Muscle layer of colon (tissue), 2 donors: ENCODE measurements at regions not wholly inside any gene's neighbourhood (a gene's known extent, or its start where the extent isn't known, plus 50 kb on each side); places are given as distances from the start of the nearest gene placed in this dataset.

Experiments used
- H3K27ac ChIP-seq: one replicate; pipeline ENCODE4 v1.7.0; 2013; ENCODE audit warnings: low read depth, mild to moderate bottlenecking, low read length, moderate library complexity
- H3K27me3 ChIP-seq, 2 donors: one replicate each; pipeline ENCODE4 v1.7.0; 2013; ENCODE audit warnings: low read length in 2 of 2, mild to moderate bottlenecking in 2 of 2; ENCODE audit not compliant: insufficient read depth in 2 of 2, control insufficient read depth in 1 of 2
- H3K36me3 ChIP-seq: one replicate; pipeline ENCODE4 v1.7.0; 2013; ENCODE audit warnings: mild to moderate bottlenecking, low read length; ENCODE audit not compliant: insufficient read depth
- H3K4me1 ChIP-seq: one replicate; pipeline ENCODE4 v1.7.0; 2013; ENCODE audit warnings: mild to moderate bottlenecking, low read length; ENCODE audit not compliant: insufficient read depth
- H3K4me3 ChIP-seq, 2 donors: one replicate each; pipeline ENCODE4 v1.7.0; 2013; ENCODE audit warnings: low read length in 2 of 2, low read depth in 1 of 2, mild to moderate bottlenecking in 1 of 2, moderate library complexity in 1 of 2
- H3K9ac ChIP-seq: one replicate; pipeline ENCODE4 v1.7.0; 2013; ENCODE audit warnings: low read length
- H3K9me3 ChIP-seq: one replicate; pipeline ENCODE4 v1.7.0; 2013; ENCODE audit warnings: mild to moderate bottlenecking, low read length
- donor health status: abdominal sarcoma.
- donor health status: Adenocarcinoma of cecum.

GRCh38 chr6:15796130-15796771 is 133.4 kb upstream of the DTNBP1 start:
- H3K4me3 ChIP-seq, result no peak overlapping the region
- H3K9ac ChIP-seq, result no peak overlapping the region
- no peaks in the 10 kb centered on the region for H3K36me3 ChIP-seq
- H3K27ac ChIP-seq, result no peak overlapping the region
- no peaks in the 10 kb centered on the region for H3K4me1 ChIP-seq
- no peaks in the 10 kb centered on the region for H3K27me3 ChIP-seq
- H3K9me3 ChIP-seq, result no peaks in the 10 kb centered on the region

GRCh38 chr6:15793826-15794225 is 131.0 kb upstream of the DTNBP1 start:
- no peaks in the 10 kb centered on the region for H3K36me3 ChIP-seq

DNA sequence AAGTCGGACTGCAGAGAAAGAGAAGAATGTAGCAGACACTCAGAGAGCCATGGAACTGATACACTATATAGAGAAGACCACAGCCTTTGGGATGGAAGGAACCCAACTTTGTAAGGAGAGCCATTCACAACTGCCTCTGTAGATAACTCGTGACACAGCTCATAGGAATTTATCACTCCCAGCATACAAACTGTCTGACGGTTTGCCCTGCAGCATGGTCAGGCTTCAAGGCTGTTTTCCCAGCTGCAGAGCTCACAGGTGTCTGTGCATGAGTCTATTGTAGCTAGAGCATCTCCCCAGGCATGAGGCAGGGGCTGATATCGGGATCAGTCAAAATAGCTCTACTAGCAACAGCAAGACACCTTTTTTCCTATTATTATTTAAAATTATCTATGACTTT is 130.5 kb upstream of the DTNBP1 start:
- Histone ChIP-seq H3K9ac (no peak overlapping the region), H3K9me3 (no peaks in the 10 kb centered on the region), H3K27me3 (no peaks in the 10 kb centered on the region), H3K36me3 (no peaks in the 10 kb centered on the region), H3K4me1 (no peaks in the 10 kb centered on the region), H3K27ac (no peak overlapping the region), H3K4me3 (no peak overlapping the region)

More at GRCh38 chr6:15793826-15794225, 131.0 kb upstream of the DTNBP1 start:
- no peaks in the 10 kb centered on the region for H3K27me3 ChIP-seq
- H3K9ac ChIP-seq, result no peak overlapping the region
- H3K9me3 ChIP-seq, result no peaks in the 10 kb centered on the region
- H3K4me3 ChIP-seq, result no peak overlapping the region
- no peak overlapping the region for H3K27ac ChIP-seq
- H3K4me1 ChIP-seq, result no peaks in the 10 kb centered on the region

GRCh38 chr6:15792842-15793241 is 130.0 kb upstream of the DTNBP1 start:
- Histone ChIP-seq H3K27me3 (no peaks in the 10 kb centered on the region), H3K36me3 (no peaks in the 10 kb centered on the region), H3K27ac (no peak overlapping the region), H3K4me1 (no peaks in the 10 kb centered on the region), H3K4me3 (no peak overlapping the region), H3K9me3 (no peaks in the 10 kb centered on the region), H3K9ac (no peak overlapping the region)

- Histone ChIP-seq H3K27me3 (no peaks in the 10 kb centered on the region), H3K4me1 (no peaks in the 10 kb centered on the region), H3K9me3 (no peaks in the 10 kb centered on the region), H3K9ac (no peak overlapping the region), H3K4me3 (no peak overlapping the region), H3K36me3 (no peaks in the 10 kb centered on the region), H3K27ac (no peak overlapping the region)
Observed at GRCh38 chr6:15791448-15792181, 128.8 kb upstream of the DTNBP1 start.

- no peaks in the 10 kb centered on the region for H3K4me1 ChIP-seq
- H3K9me3 ChIP-seq, result no peaks in the 10 kb centered on the region
- no peaks in the 10 kb centered on the region for H3K36me3 ChIP-seq
- no peaks in the 10 kb centered on the region for H3K27me3 ChIP-seq
- H3K27ac ChIP-seq, result no peak overlapping the region
- H3K9ac ChIP-seq, result no peak overlapping the region
- no peak overlapping the region for H3K4me3 ChIP-seq
Observed at GRCh38 chr6:15790116-15790515, 127.3 kb upstream of the DTNBP1 start.

DNA sequence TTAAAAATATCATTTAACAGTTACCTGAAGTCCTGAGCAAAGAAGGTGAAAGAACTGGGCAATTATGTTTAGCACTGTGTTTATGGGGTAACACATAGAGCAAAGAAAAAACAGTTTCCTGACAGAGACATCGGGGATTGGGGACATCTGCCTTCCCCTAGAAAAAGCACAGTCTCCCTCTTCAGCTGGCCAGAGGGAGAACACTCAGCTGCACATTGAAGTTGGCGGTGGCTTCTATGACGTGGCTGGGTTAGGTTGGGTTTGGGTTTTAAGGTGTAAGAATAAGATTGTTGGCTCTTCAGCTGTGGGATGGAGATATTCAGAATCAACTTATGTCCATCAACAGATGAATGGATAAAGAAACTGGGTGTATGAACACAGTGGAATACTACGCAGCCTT is 124.0 kb upstream of the DTNBP1 start:
- Histone ChIP-seq H3K9me3 (no peaks in the 10 kb centered on the region), H3K4me1 (no peaks in the 10 kb centered on the region), H3K4me3 (no peak overlapping the region), H3K9ac (no peak overlapping the region), H3K36me3 (no peaks in the 10 kb centered on the region), H3K27me3 (no peaks in the 10 kb centered on the region), H3K27ac (no peak overlapping the region)

DNA sequence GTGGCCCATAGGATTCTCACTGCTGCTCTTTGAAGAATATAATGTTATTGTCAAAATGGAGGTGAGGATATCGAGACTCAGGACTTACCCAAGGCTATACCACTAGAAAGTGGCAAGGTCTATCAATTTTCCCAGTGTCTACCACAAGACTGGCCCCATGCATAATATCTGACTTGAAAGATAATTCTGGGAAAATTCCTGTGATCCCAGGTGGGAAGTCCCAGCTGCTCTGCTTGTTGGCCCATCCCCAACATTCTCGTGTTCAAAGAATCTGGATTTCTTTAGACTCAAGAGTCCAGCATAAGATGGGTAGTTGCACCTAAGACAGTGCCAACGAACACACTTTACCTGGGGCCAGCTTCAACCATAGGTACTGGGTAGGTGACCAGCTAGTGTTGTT is 120.7 kb upstream of the DTNBP1 start:
- no peak overlapping the region for H3K9ac ChIP-seq
- H3K36me3 ChIP-seq, result no peaks in the 10 kb centered on the region

DNA sequence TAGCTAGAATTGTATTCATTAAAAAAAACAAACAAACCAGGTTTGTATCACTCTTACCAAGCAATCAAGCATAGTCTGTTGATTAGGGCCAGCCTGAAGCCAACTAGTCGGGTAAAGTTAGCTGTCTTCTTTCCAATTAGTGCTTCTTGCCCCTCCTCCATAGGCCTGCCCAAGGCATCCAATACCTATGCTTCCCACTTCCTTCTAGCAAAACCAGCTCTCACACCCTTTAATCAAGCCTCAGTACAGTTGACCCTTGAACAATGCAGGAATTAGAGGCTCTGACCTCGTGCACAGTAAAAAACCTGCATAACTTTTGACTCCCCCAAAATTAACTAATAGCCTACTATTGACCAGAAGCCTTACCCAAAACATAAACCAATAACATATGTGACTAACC is 119.1 kb upstream of the DTNBP1 start:
- Histone ChIP-seq H3K9ac (no peak overlapping the region), H3K4me1 (no peaks in the 10 kb centered on the region), H3K9me3 (no peaks in the 10 kb centered on the region), H3K27ac (no peak overlapping the region), H3K4me3 (no peak overlapping the region), H3K27me3 (no peaks in the 10 kb centered on the region), H3K36me3 (no peaks in the 10 kb centered on the region)

More for the DNA sequence above, 120.7 kb upstream of the DTNBP1 start:
- Histone ChIP-seq H3K4me3 (no peak overlapping the region), H3K9me3 (no peaks in the 10 kb centered on the region), H3K4me1 (no peaks in the 10 kb centered on the region), H3K27me3 (no peaks in the 10 kb centered on the region), H3K27ac (no peak overlapping the region)

DNA sequence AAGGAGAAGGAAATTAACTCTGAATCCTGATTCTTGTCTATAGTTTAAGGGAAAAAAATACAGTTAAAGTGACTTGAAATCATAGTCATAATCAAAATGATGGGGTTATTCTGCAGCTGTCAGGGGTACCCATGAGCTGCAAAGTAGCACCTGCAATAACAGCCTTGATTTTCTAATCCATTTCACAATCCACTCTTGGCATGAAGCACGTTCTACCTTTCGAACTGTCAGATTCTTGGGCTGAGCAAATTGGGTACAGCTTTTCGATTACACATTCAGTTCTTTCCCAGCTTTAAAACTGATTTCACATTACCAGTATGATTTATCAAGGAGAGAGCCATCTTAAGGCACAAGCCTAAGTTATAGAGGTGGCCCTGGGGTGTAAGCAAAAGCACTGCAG is 118.5 kb upstream of the DTNBP1 start:
- Histone ChIP-seq H3K9me3 (no peaks in the 10 kb centered on the region), H3K27me3 (no peaks in the 10 kb centered on the region), H3K9ac (no peak overlapping the region), H3K4me3 (no peak overlapping the region), H3K27ac (no peak overlapping the region), H3K4me1 (no peaks in the 10 kb centered on the region), H3K36me3 (no peaks in the 10 kb centered on the region)

DNA sequence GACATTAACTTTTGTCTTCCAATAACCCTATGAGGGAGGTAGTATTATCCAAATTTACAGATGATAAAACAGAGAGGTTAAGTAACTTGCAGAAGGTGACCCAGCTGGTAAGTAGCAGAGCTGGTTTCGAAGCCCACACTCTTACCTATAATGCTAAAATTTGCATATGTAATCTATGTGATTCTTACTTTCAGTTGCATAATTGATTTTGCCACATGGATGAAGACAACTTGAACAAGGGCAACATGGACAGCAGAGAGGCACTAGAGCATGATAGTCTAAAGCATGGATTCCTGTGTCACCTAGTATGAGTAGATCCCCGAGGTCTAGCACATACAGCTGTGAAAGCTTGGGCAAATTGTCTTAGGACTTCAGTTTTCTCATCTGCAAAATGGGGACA is 117.6 kb upstream of the DTNBP1 start:
- no peaks in the 10 kb centered on the region for H3K9me3 ChIP-seq
- no peaks in the 10 kb centered on the region for H3K36me3 ChIP-seq
- H3K9ac ChIP-seq, result no peak overlapping the region
- no peaks in the 10 kb centered on the region for H3K27me3 ChIP-seq
- no peak overlapping the region for H3K27ac ChIP-seq
- no peak overlapping the region for H3K4me3 ChIP-seq
- no peaks in the 10 kb centered on the region for H3K4me1 ChIP-seq

- Histone ChIP-seq H3K4me3 (no peak overlapping the region), H3K27ac (no peak overlapping the region), H3K4me1 (no peaks in the 10 kb centered on the region), H3K27me3 (no peaks in the 10 kb centered on the region), H3K9me3 (no peaks in the 10 kb centered on the region), H3K36me3 (no peaks in the 10 kb centered on the region), H3K9ac (no peak overlapping the region)
Observed at GRCh38 chr6:15779726-15780125, 116.9 kb upstream of the DTNBP1 start.
